Hematopoietic multipotent progenitor cell (in vitro differentiated cells): ENCODE measurements at regions not wholly inside any gene's neighbourhood (a gene's known extent, or its start where the extent isn't known, plus 50 kb on each side); places are given as distances from the start of the nearest gene placed in this dataset.

ENCODE experiments used
- DNase-seq, 3 donors: peaks; one replicate each; pipeline ENCODE4 v3.0.0-alpha.2; 2011 to 2015; ENCODE audit warnings: low read depth in 2 of 3, low spot score in 2 of 3

DNA sequence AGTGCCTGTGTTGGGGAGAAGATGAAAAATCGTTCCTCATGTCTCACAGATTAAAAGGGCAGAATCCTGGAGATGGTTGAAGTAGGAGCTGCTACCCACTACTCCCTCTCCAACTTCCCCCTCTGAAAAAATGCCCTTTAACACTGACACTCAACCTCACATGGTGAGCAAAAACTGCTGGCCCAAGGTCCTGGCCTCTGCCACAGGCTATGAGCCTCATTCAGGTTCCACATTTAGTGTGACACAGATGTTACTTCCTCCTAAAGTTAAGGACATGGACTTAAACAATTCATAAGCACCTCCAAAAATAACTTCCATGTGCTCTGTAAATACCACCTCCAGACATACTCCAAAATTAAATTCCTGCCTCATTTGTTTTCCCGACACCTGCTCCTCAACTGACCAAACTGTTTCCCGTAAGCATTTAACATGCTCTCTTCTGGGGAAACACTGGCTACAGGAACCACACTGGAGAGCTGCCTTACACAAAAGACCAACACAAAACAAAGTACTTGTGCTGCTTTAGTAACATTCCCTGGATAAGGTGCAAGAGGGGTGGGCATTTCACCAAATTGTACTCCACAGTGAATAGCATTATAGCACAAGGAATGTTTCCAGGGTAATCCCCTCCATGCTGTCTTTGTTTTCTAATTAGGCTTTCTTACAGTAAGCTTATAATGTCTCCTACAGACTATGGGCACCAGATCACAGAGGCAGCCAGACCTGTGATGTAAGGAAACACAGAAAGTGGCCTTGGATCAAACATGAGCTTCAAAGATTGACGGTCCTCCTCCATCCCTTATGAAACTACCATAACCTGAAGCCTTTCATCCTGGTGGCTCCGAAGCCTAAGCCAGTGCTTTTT is 57.0 kb downstream of the PHLDA1 start:
- DNase-seq, result peak in 1 of 3 donors; percentile 9

DNA sequence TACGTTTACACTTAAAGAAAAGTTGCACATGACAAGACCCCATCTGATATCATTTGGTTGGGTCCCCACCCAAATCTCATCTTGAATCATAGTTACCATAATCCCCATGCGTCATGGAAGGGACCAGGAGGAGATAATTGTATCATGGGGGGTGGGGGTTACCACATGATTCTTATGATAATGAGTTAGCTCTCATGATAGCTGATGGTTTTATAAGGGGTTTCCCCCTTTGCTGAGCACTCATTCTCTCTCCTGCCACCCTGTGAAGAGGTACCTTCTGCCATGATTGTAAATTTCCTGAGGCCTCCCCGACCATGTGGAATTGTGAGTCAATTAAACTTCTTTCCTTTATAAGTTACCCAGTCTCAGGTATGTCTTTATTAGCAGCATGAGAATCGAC is 60.3 kb downstream of the PHLDA1 start:
- DNase-seq, result no peak

DNA sequence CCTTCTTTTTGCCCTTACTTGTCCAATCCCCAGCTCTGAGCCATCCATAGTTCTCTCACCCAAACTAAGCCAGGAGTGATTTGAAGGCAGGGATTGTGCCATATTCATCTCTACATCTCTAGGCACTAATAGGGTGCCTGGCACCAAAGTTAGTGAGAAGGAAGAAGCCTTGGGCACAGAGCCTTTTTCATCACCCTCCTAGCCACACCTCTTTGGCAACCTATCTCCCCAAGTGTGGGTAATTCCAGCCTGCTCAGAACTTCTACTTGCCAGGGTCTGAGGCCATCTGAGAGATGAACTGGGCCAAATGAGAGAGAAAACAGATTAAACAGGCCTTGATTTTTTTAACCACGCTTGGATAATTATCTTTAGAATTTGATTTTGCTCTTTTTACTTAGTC is 61.3 kb downstream of the PHLDA1 start:
- no peak for DNase-seq

DNA sequence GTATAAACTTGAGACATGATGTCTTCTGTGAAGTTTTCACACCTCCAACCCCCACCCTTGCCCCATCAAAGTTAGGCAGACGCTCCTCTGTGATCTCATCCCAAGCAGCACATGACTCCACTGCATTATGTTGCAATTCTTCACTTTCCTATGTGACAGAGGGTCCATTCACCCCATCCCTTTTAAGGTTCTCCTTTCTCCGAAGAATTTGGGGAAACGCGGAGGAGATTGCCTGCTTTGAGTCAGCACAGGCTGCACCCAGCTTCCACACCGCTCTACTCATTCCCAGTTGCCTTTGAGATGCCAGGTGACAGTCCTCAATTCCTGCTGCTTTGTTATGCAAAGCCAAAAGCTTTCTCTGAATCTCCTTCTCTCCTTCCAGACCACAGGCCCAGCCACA is 61.8 kb downstream of the PHLDA1 start:
- no peak for DNase-seq

GRCh38 chr12:75965661-75966060 is 65.9 kb downstream of the PHLDA1 start:
- DNase-seq, result no peak

DNA sequence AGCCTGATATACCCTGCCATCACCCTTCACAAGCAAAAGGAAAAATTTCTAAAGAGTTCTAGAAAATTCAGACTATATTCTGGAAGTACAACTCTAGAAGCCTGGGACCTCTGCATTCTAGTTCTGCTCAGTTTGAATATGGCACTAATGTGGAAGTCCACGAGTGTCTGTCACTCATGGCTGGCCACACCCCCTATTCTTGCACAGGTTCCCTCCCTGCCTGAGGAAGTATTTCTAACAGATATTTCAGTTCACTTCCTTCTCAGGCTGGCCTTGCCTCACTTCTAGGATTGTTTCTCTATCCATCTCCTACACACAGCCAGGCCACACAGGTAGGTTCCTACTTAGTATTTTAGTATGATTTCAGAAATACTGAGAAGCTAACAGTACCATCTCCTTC is 67.4 kb downstream of the PHLDA1 start:
- DNase-seq, result peak in 1 of 3 donors; percentile 42

- DNase-seq, result no peak
Observed at GRCh38 chr12:75961878-75962277, 69.7 kb downstream of the PHLDA1 start.

- DNase-seq, result no peak
Observed at GRCh38 chr12:75960954-75961661, 70.5 kb downstream of the PHLDA1 start.

- DNase-seq, result no peak
Observed at GRCh38 chr12:75960086-75960910, 71.3 kb downstream of the PHLDA1 start.

DNA sequence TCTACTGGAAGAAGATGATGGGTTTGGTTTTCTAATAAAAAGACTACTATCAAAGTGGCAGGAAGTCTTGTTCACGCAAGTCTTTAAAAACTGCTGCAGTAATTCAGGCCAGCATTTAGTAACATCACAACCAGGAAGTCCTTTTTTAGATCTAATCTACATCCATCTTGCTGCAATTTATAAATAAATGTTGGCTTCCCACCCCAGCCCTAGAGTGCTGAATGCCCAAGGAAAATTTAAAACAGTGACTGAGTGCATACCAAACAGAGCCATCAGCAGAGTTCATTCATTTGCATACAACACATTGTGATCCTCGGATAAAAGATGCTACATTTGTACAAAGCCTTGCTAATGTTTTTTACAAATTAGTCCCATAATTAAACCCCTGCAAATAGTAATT is 72.1 kb downstream of the PHLDA1 start:
- DNase-seq, result no peak

DNA sequence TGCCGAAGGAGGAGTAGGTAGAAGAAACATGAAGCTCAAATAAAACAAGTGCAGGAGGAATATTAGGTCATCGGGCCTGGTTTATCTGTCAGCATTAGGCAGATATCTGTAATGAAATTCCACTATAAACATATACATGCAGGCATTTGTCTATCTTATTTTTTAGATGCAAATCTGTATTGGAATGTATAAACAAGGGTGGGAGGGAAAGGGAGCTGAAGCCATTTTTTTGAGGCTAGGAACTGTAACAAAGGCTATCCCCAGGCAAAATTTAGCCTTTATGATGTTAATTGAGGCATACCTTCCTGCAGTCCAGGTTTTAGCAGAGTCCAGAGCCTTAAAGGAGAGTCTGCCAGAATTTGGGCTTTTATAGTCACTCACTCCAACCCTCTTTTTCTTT is 72.5 kb downstream of the PHLDA1 start:
- DNase-seq, result no peak

GRCh38 chr12:75955251-75955650 is 76.3 kb downstream of the PHLDA1 start:
- DNase-seq, result no peak

- no peak for DNase-seq
Observed at GRCh38 chr12:75954749-75955148, 76.8 kb downstream of the PHLDA1 start.

GRCh38 chr12:75954041-75954440 is 77.5 kb downstream of the PHLDA1 start:
- DNase-seq, result no peak

- no peak for DNase-seq
Observed at GRCh38 chr12:75953312-75953906, 78.2 kb downstream of the PHLDA1 start.

- no peak for DNase-seq
Observed at GRCh38 chr12:75951399-75952278, 79.9 kb downstream of the PHLDA1 start.

DNA sequence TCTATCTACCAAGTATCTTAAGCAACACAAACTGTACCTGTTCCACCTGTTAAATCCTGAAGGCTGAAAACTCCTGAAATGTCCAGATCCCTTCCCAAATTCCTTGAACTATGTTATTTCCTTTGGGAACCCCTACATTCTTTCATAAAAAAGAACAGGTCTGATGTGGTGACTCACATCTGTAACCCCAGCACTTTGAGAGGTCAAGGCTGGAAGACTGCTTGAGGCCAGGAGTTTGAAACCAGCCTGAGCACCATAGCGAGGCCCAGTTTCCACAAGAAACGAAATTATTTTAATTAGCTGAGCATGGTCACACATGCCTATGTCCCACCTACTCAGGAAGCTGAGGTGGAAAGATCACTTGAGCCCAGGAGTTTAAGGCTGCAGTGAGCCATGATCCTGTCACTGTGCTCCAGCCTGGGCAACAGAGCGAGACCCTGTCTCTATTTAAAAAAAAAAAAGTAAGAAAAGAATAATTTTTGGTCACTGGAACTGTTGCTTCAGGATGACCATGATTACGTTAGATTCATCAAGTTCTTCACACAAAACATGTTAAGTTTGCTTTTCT is 84.3 kb downstream of the PHLDA1 start:
- DNase-seq, result no peak

- no peak for DNase-seq
Observed at GRCh38 chr12:75945581-75945980, 86.0 kb downstream of the PHLDA1 start.

DNA sequence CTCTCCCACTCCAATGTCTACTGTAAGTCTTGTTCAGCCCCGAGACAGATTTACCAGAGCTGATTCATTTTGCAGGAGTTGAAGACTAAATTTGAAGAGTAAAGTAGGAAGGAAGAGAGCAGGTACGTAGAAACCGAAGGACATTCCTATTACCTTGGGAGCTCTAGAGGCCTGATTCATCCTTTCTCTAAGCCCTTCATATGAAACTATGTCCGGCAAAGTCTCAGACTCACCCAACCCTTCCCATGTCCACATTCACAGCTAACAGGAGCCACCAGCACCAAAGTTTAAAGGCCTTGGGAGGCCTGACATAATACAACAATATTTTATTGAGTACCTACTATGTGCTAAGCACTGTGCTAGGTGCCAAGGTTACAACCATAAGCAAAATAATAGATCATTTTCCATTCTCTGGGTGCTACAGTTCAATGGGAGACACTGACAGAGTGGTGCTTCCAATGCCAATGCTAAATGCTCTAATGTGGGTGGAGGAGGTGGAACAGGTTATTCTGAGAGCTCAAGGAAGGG is 86.6 kb downstream of the PHLDA1 start:
- DNase-seq, result no peak
